ENCODE measurements at regions not wholly inside any gene's neighbourhood (a gene's known extent, or its start where the extent isn't known, plus 50 kb on each side); places are given as distances from the start of the nearest gene placed in this dataset.
"Not testable (repeated sequence)": the region's sequence is repeated elsewhere in the genome, so short reads cannot be mapped to it uniquely, and the experiment has no call there.

DNA sequence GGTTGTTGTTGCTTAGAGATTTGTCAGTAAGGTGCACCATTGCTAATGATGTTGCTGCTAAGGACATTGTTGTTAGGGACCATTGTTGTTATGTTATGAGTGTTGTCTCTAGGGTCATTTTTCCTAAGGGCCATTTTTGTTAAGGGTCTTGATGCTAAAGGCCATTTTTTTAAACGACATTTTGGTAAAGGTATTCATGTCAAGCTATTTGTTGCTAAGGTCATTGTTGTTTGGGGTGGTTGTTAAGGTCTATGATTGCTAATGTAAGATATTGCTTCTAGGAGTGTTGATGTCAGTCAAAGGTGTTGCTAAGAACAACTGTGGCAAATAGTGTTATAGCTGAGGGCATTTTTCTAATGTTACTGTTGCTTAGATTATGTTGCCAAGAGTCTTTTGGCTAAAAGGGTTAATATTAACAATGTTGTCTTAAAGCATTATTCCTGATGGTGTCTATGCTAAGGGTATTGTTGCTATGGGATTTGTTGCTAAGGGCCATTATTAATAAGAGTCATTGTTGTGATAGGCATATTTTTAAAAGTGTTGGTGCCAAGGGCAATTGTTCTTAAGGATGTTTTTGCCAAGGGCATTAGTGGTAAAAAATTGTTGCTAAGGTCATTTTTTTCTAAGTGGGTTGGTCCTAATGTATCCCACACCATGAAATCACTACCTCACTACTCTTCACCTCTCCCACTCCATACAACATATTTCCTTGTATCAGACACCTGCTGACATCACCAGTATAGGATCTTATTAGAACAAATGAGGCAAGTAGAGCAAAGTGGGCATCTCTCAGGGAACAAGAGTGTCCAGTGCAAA lies 56.2 kb downstream of the SPATA31A6 start:
- H3K9me3 ChIP-seq (replicated peaks; ENCODE audit: control insufficient read depth, insufficient read depth, low read depth, low read length); H3K79me2 ChIP-seq (ENCODE audit: control insufficient read depth, insufficient read depth, low read length); DNase-seq (ENCODE audit: extremely low read depth in 1 of 4, low spot score in 3 of 4); ATAC-seq; POLR2A ChIA-PET; intact Hi-C loops (cut with micrococcal nuclease); H3K36me3 ChIP-seq (ENCODE audit: control insufficient read depth, insufficient read depth, low read length); in situ Hi-C loops (cut with MboI); H4K20me1 ChIP-seq (replicated peaks; ENCODE audit: control insufficient read depth, insufficient read depth, low read length); H2AFZ ChIP-seq (ENCODE audit: low read depth, low read length); CTCF ChIA-PET (ENCODE audit: low intra/inter-chr PET ratio); H3K4me3 ChIP-seq; H3K4me1 ChIP-seq (replicated peaks in 1 of 2; ENCODE audit: control insufficient read depth in 2 of 2, insufficient read depth in 2 of 2, low read length in 2 of 2); H3K9ac ChIP-seq (ENCODE audit: insufficient read depth in 1 of 2, low read depth in 2 of 2, low read length in 2 of 2); FAIRE-seq; BruUV-seq (replicated peaks); H3K4me2 ChIP-seq (ENCODE audit: insufficient read depth, low read length); H3K9me1 ChIP-seq (ENCODE audit: control insufficient read depth, insufficient read depth, low read length); H3K27me3 ChIP-seq (ENCODE audit: control insufficient read depth in 2 of 2, insufficient read depth in 2 of 2, low read length in 2 of 2); H3K27ac ChIP-seq (ENCODE audit: extremely low read depth, low read depth, low read length): not testable (repeated sequence)
- TF ChIP-seq RFX1 (IDR thresholded peaks at IDR 0.05), result peak; percentile 19; the same call in 1 of the 2 replicates
- WGBS (ENCODE audit: insufficient coverage, low coverage, missing lambda C conversion rate), result 0% methylated on average over 1 of the region's 1 CpG

GRCh38 chr9:42240261-42240579 lies 56.8 kb downstream of the SPATA31A6 start:
- BruUV-seq (replicated peaks); in situ Hi-C loops (cut with MboI); H3K9me1 ChIP-seq (ENCODE audit: control insufficient read depth, insufficient read depth, low read length); FAIRE-seq; H3K4me1 ChIP-seq (replicated peaks in 1 of 2; ENCODE audit: control insufficient read depth in 2 of 2, insufficient read depth in 2 of 2, low read length in 2 of 2); H3K9me3 ChIP-seq (replicated peaks; ENCODE audit: control insufficient read depth, insufficient read depth, low read depth, low read length); H3K4me3 ChIP-seq; H3K4me2 ChIP-seq (ENCODE audit: insufficient read depth, low read length); intact Hi-C loops (cut with micrococcal nuclease); H3K79me2 ChIP-seq (ENCODE audit: control insufficient read depth, insufficient read depth, low read length); ATAC-seq; DNase-seq (ENCODE audit: extremely low read depth in 1 of 4, low spot score in 3 of 4); H3K27ac ChIP-seq (ENCODE audit: extremely low read depth, low read depth, low read length); H3K9ac ChIP-seq (ENCODE audit: insufficient read depth in 1 of 2, low read depth in 2 of 2, low read length in 2 of 2); H2AFZ ChIP-seq (ENCODE audit: low read depth, low read length); H4K20me1 ChIP-seq (replicated peaks; ENCODE audit: control insufficient read depth, insufficient read depth, low read length); CTCF ChIA-PET (ENCODE audit: low intra/inter-chr PET ratio); H3K36me3 ChIP-seq (ENCODE audit: control insufficient read depth, insufficient read depth, low read length); H3K27me3 ChIP-seq (ENCODE audit: control insufficient read depth in 2 of 2, insufficient read depth in 2 of 2, low read length in 2 of 2); POLR2A ChIA-PET: not testable (repeated sequence)
- 0% methylated on average over 1 of the region's 1 CpG for WGBS (ENCODE audit: insufficient coverage, low coverage, missing lambda C conversion rate)

- H3K36me3 ChIP-seq (ENCODE audit: control insufficient read depth, insufficient read depth, low read length); POLR2A ChIA-PET; H3K9me1 ChIP-seq (ENCODE audit: control insufficient read depth, insufficient read depth, low read length); H3K27me3 ChIP-seq (ENCODE audit: control insufficient read depth in 2 of 2, insufficient read depth in 2 of 2, low read length in 2 of 2); H3K9me3 ChIP-seq (replicated peaks; ENCODE audit: control insufficient read depth, insufficient read depth, low read depth, low read length); H3K9ac ChIP-seq (ENCODE audit: insufficient read depth in 1 of 2, low read depth in 2 of 2, low read length in 2 of 2); H3K27ac ChIP-seq (ENCODE audit: extremely low read depth, low read depth, low read length); ATAC-seq; intact Hi-C loops (cut with micrococcal nuclease); CTCF ChIA-PET (ENCODE audit: low intra/inter-chr PET ratio); H4K20me1 ChIP-seq (replicated peaks; ENCODE audit: control insufficient read depth, insufficient read depth, low read length); in situ Hi-C loops (cut with MboI); H3K4me3 ChIP-seq; H2AFZ ChIP-seq (ENCODE audit: low read depth, low read length); BruUV-seq (replicated peaks); H3K4me2 ChIP-seq (ENCODE audit: insufficient read depth, low read length); H3K79me2 ChIP-seq (ENCODE audit: control insufficient read depth, insufficient read depth, low read length); H3K4me1 ChIP-seq (replicated peaks in 1 of 2; ENCODE audit: control insufficient read depth in 2 of 2, insufficient read depth in 2 of 2, low read length in 2 of 2); DNase-seq (ENCODE audit: extremely low read depth in 1 of 4, low spot score in 3 of 4): not testable (repeated sequence)
- peak; percentile 60 for FAIRE-seq
- 0% methylated on average over 2 of the region's 2 CpGs for WGBS (ENCODE audit: insufficient coverage, low coverage, missing lambda C conversion rate)
Measured at GRCh38 chr9:42243211-42243610, 59.8 kb downstream of the SPATA31A6 start.

- H2AFZ ChIP-seq (ENCODE audit: low read depth, low read length); H3K9me3 ChIP-seq (replicated peaks; ENCODE audit: control insufficient read depth, insufficient read depth, low read depth, low read length); H3K9ac ChIP-seq (ENCODE audit: insufficient read depth in 1 of 2, low read depth in 2 of 2, low read length in 2 of 2); H3K4me3 ChIP-seq; in situ Hi-C loops (cut with MboI); H3K4me1 ChIP-seq (replicated peaks in 1 of 2; ENCODE audit: control insufficient read depth in 2 of 2, insufficient read depth in 2 of 2, low read length in 2 of 2); POLR2A ChIA-PET; H3K36me3 ChIP-seq (ENCODE audit: control insufficient read depth, insufficient read depth, low read length); H3K4me2 ChIP-seq (ENCODE audit: insufficient read depth, low read length); H3K27me3 ChIP-seq (ENCODE audit: control insufficient read depth in 2 of 2, insufficient read depth in 2 of 2, low read length in 2 of 2); H3K9me1 ChIP-seq (ENCODE audit: control insufficient read depth, insufficient read depth, low read length); ATAC-seq; BruUV-seq (replicated peaks); DNase-seq (ENCODE audit: extremely low read depth in 1 of 4, low spot score in 3 of 4); H4K20me1 ChIP-seq (replicated peaks; ENCODE audit: control insufficient read depth, insufficient read depth, low read length); CTCF ChIA-PET (ENCODE audit: low intra/inter-chr PET ratio); intact Hi-C loops (cut with micrococcal nuclease); FAIRE-seq; H3K79me2 ChIP-seq (ENCODE audit: control insufficient read depth, insufficient read depth, low read length); H3K27ac ChIP-seq (ENCODE audit: extremely low read depth, low read depth, low read length): not testable (repeated sequence)
- 0% methylated on average over 3 of the region's 3 CpGs for WGBS (ENCODE audit: insufficient coverage, low coverage, missing lambda C conversion rate)
Measured at GRCh38 chr9:42243822-42244221, 60.4 kb downstream of the SPATA31A6 start.
